Transverse colon (tissue), 4 donors: ENCODE measurements at regions not wholly inside any gene's neighbourhood (a gene's known extent, or its start where the extent isn't known, plus 50 kb on each side); places are given as distances from the start of the nearest gene placed in this dataset.

Source experiments
- EP300 ChIP-seq: sonication (generic); formaldehyde crosslinking; IDR thresholded peaks from one replicate; pipeline ENCODE4 v1.6.1; 2017; ENCODE audit warnings: antibody characterized with exemption, low read depth
- POLR2AphosphoS5 ChIP-seq, 3 donors: sonication (generic); formaldehyde crosslinking; IDR thresholded peaks; one replicate each; pipeline ENCODE4 v1.6.1; 2016; ENCODE audit warnings: antibody characterized with exemption in 3 of 3
- TF ChIP-seq, protein P1 (sequence below), 5 experiments: fragments of 200-600 bp in 3 of 5; fragments of 450-650 bp in 2 of 5; sonication (generic) in 3 of 5; IDR thresholded peaks; 1 replicate in 2 of 5; 2 replicates in 3 of 5; pipeline ENCODE4 v1.5.1; 2016 to 2017; ENCODE audit warnings: antibody characterized with exemption in 5 of 5, inconsistent platforms in 3 of 5, mild to moderate bottlenecking in 2 of 5, moderate library complexity in 1 of 5

DNA sequence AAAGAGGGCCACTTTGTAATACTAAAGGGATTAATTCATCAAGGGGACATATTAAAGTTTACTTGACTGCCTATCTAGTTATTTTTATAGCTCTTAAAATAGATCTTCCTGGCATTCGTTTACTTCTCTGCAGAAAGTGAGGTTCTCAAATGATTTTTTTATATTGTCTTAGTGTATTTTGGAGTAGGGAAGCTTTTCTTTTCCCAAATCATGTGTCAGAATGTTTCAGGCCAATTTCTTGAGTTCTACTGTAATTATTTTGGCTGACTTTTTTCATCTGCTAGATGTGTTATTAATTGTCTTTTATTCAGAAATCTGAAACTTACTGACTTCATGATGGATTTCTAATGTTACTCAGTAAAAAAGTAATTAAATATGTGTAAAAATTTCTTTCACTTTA, 60.2 kb upstream of the FBXL7 start:
- TF ChIP-seq, protein P1, sequence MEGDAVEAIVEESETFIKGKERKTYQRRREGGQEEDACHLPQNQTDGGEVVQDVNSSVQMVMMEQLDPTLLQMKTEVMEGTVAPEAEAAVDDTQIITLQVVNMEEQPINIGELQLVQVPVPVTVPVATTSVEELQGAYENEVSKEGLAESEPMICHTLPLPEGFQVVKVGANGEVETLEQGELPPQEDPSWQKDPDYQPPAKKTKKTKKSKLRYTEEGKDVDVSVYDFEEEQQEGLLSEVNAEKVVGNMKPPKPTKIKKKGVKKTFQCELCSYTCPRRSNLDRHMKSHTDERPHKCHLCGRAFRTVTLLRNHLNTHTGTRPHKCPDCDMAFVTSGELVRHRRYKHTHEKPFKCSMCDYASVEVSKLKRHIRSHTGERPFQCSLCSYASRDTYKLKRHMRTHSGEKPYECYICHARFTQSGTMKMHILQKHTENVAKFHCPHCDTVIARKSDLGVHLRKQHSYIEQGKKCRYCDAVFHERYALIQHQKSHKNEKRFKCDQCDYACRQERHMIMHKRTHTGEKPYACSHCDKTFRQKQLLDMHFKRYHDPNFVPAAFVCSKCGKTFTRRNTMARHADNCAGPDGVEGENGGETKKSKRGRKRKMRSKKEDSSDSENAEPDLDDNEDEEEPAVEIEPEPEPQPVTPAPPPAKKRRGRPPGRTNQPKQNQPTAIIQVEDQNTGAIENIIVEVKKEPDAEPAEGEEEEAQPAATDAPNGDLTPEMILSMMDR (IDR thresholded peaks at IDR 0.05): no peak
- no peak for TF ChIP-seq EP300
- TF ChIP-seq POLR2AphosphoS5 (IDR thresholded peaks at IDR 0.05): no peak
